NCI-H524 treated with DMSO at 0.1 percent for 48 hours (cell line): ENCODE measurements at regions not wholly inside any gene's neighbourhood (a gene's known extent, or its start where the extent isn't known, plus 50 kb on each side); places are given as distances from the start of the nearest gene placed in this dataset.

Source experiments
- DNase-seq: peaks from one replicate; lab custom pipeline; 2025; lab: John Stamatoyannopoulos, UW

GRCh38 chr11:70930215-70930614 is 322.2 kb downstream of the SHANK2 start:
- DNase-seq = no peak

GRCh38 chr11:70931430-70931829 is 320.9 kb downstream of the SHANK2 start:
- DNase-seq = no peak

- no peak for DNase-seq
These were observed 318.3 kb downstream of the SHANK2 start for GRCh38 chr11:70933981-70934583.

- no peak for DNase-seq
These were observed 317.2 kb downstream of the SHANK2 start for GRCh38 chr11:70935006-70935768.

GRCh38 chr11:70942593-70942992 is 309.8 kb downstream of the SHANK2 start:
- no peak for DNase-seq

GRCh38 chr11:70944141-70944540 is 308.2 kb downstream of the SHANK2 start:
- no peak for DNase-seq

GRCh38 chr11:70944636-70945035 is 307.7 kb downstream of the SHANK2 start:
- DNase-seq = no peak

GRCh38 chr11:70948398-70948797 is 304.0 kb downstream of the SHANK2 start:
- no peak for DNase-seq

- DNase-seq = no peak
These were observed 303.4 kb downstream of the SHANK2 start for GRCh38 chr11:70948855-70949531.

- DNase-seq = no peak
These were observed 301.1 kb downstream of the SHANK2 start for GRCh38 chr11:70951139-70951804.

- no peak for DNase-seq
These were observed 300.2 kb downstream of the SHANK2 start for GRCh38 chr11:70952191-70952590.

GRCh38 chr11:70953720-70954119 is 298.7 kb downstream of the SHANK2 start:
- no peak for DNase-seq

GRCh38 chr11:70954471-70954870 is 297.9 kb downstream of the SHANK2 start:
- no peak for DNase-seq
